Suppressor macrophage treated with lipopolysaccharide for 4 hours (primary cell): ENCODE measurements at regions not wholly inside any gene's neighbourhood (a gene's known extent, or its start where the extent isn't known, plus 50 kb on each side); places are given as distances from the start of the nearest gene placed in this dataset.
A peak's percentile ranks its signal among the peaks of the same experiment; 100 is the strongest.

Experiments used
- DNase-seq: peaks from one replicate; pipeline ENCODE4 v3.0.0-alpha.2; 2020

- peak; percentile 90 for DNase-seq
These were observed 83.5 kb upstream of the FNDC3A start for GRCh38 chr13:48892053-48892687.

GRCh38 chr13:48892688-48893075 lies 83.0 kb upstream of the FNDC3A start:
- DNase-seq: peak; percentile 37

GRCh38 chr13:48896312-48896711 lies 79.4 kb upstream of the FNDC3A start:
- peak; percentile 68 for DNase-seq

GRCh38 chr13:48901781-48902180 lies 73.9 kb upstream of the FNDC3A start:
- peak; percentile 95 for DNase-seq

- peak; percentile 80 for DNase-seq
These were observed 73.3 kb upstream of the FNDC3A start for GRCh38 chr13:48902368-48902767.

GRCh38 chr13:48904668-48905290 lies 70.9 kb upstream of the FNDC3A start:
- DNase-seq: no peak

- DNase-seq: no peak
These were observed 69.5 kb upstream of the FNDC3A start for GRCh38 chr13:48906200-48906599.

GRCh38 chr13:48908381-48909055 lies 67.2 kb upstream of the FNDC3A start:
- DNase-seq: no peak

GRCh38 chr13:48909056-48909389 lies 66.7 kb upstream of the FNDC3A start:
- DNase-seq: no peak

- DNase-seq: peak; percentile 23
These were observed 65.0 kb upstream of the FNDC3A start for GRCh38 chr13:48910686-48911085.

- DNase-seq: no peak
These were observed 56.0 kb upstream of the FNDC3A start for GRCh38 chr13:48919751-48920150.

- no peak for DNase-seq
These were observed 55.0 kb upstream of the FNDC3A start for GRCh38 chr13:48920730-48921129.

GRCh38 chr13:48923376-48923775 lies 52.3 kb upstream of the FNDC3A start:
- DNase-seq: no peak

- no peak for DNase-seq
These were observed 50.7 kb upstream of the FNDC3A start for GRCh38 chr13:48925001-48925400.
